B cell (primary cell): ENCODE measurements at regions not wholly inside any gene's neighbourhood (a gene's known extent, or its start where the extent isn't known, plus 50 kb on each side); places are given as distances from the start of the nearest gene placed in this dataset.

Experiments
- ATAC-seq: fragments of 200-7000 bp; cut with Tn5 transposase; one replicate; pipeline ENCODE4 v1.10.0; 2021; ENCODE audit warnings: low read depth, mild to moderate bottlenecking, moderate number of reproducible peaks, moderate library complexity
- CTCF ChIA-PET: fragments of 350-600 bp; sonication (Branson Sonifier 250); formaldehyde crosslinking; loops from one replicate; lab custom pipeline; 2021; ENCODE audit warnings: antibody characterized with exemption, inconsistent platforms; lab: Charles Lee
- POLR2A ChIA-PET: fragments of 350-600 bp; sonication (Branson Sonifier 250); formaldehyde crosslinking; loops from one replicate; lab custom pipeline; 2021; ENCODE audit warnings: antibody characterized with exemption; lab: Charles Lee
- DNase-seq: peaks from one replicate; pipeline ENCODE4 v3.0.0; 2013
- H2AFZ ChIP-seq: 2 replicates; pipeline ENCODE4 v1.6.1; 2012; ENCODE audit warnings: mild to moderate bottlenecking, low read depth, low read length; ENCODE audit not compliant: insufficient read depth, poor library complexity, severe bottlenecking
- H3K27ac ChIP-seq, 2 donors: 1 replicate in 1 of 2; 2 replicates in 1 of 2; pipeline ENCODE4 v1.5.1; 2012 to 2013; ENCODE audit warnings: low read length in 2 of 2, mild to moderate bottlenecking in 2 of 2, moderate library complexity in 1 of 2
- H3K27me3 ChIP-seq, 4 experiments: fragments of 200-600 bp in 1 of 4; sonication (generic) in 1 of 4; replicated peaks in 1 of 4; 1 replicate in 2 of 4; 2 replicates in 2 of 4; pipeline versions ENCODE4 v1.6.1 to v1.7.0; 2013 to 2016; ENCODE audit warnings: low read length in 3 of 4, mild to moderate bottlenecking in 2 of 4, mixed read lengths in 1 of 4, moderate library complexity in 1 of 4; ENCODE audit not compliant: insufficient read depth in 4 of 4, control insufficient read depth in 3 of 4; ENCODE audit errors: control extremely low read depth in 1 of 4
- H3K36me3 ChIP-seq, 2 experiments: replicated peaks in 1 of 2; 1 replicate in 1 of 2; 2 replicates in 1 of 2; pipeline versions ENCODE4 v1.6.1 to v1.7.1; 2013; ENCODE audit warnings: low read length in 1 of 2; ENCODE audit not compliant: insufficient read depth in 2 of 2, control insufficient read depth in 1 of 2; ENCODE audit errors: control extremely low read depth in 1 of 2, extremely low read depth in 1 of 2
- H3K4me1 ChIP-seq, 2 donors: fragments of 200-600 bp in 1 of 2; sonication (generic) in 1 of 2; 1 replicate in 1 of 2; 2 replicates in 1 of 2; pipeline versions ENCODE4 v1.5.1 to v1.6.1; 2013 to 2017; ENCODE audit warnings: low read length in 2 of 2; ENCODE audit not compliant: control insufficient read depth in 2 of 2, insufficient read depth in 2 of 2
- H3K4me2 ChIP-seq: replicated peaks from 2 replicates; pipeline ENCODE3; 2012; ENCODE audit warnings: mild to moderate bottlenecking, low read depth, low read length; ENCODE audit not compliant: poor library complexity, severe bottlenecking
- H3K4me3 ChIP-seq, 5 experiments: fragments of 200-600 bp in 1 of 5; sonication (generic) in 1 of 5; 1 replicate in 3 of 5; 2 replicates in 2 of 5; pipeline versions ENCODE4 v1.5.1 to v1.7.0; 2011 to 2016; ENCODE audit warnings: low read length in 4 of 5, mild to moderate bottlenecking in 4 of 5, low read depth in 2 of 5, control low read depth in 1 of 5, moderate library complexity in 1 of 5; ENCODE audit not compliant: insufficient read depth in 1 of 5; ENCODE audit errors: control extremely low read depth in 1 of 5, extremely low read depth in 1 of 5
- H3K79me2 ChIP-seq: fragments of 200-600 bp; sonication (generic); one replicate; pipeline ENCODE4 v1.6.0; 2016; ENCODE audit warnings: low read length; ENCODE audit not compliant: control insufficient read depth, insufficient read depth
- H3K9ac ChIP-seq: fragments of 200-600 bp; sonication (generic); 2 replicates; pipeline ENCODE4 v1.6.1; 2017; ENCODE audit warnings: mild to moderate bottlenecking, low read length, moderate library complexity
- H3K9me3 ChIP-seq, 3 donors: one replicate each; pipeline versions ENCODE4 v1.6.1 to v1.7.1; 2013; ENCODE audit warnings: low read length in 2 of 3; ENCODE audit not compliant: control insufficient read depth in 2 of 3, insufficient read depth in 1 of 3; ENCODE audit errors: control extremely low read depth in 1 of 3
- H4K20me1 ChIP-seq: 2 replicates; pipeline ENCODE4 v1.6.0; 2012; ENCODE audit warnings: mild to moderate bottlenecking, low read length; ENCODE audit not compliant: insufficient read depth, control insufficient read depth, poor library complexity, severe bottlenecking
- H3K27ac Mint-ChIP-seq: one replicate; pipeline ENCODE4 v1.8.0; 2021; ENCODE audit warnings: mixed read lengths
- H3K27me3 Mint-ChIP-seq: one replicate; pipeline ENCODE4 v1.8.0; 2021; ENCODE audit warnings: mixed read lengths
- H3K4me1 Mint-ChIP-seq: one replicate; pipeline ENCODE4 v1.8.0; 2021; ENCODE audit warnings: mixed read lengths
- H3K4me3 Mint-ChIP-seq: one replicate; pipeline ENCODE4 v1.8.0; 2021; ENCODE audit warnings: mixed read lengths
- H3K9me3 Mint-ChIP-seq: one replicate; pipeline ENCODE4 v1.8.0; 2022; ENCODE audit warnings: mixed read lengths; ENCODE audit not compliant: insufficient read depth
- CTCF ChIP-seq: fragments of 200-600 bp; IDR thresholded peaks from one replicate; pipeline ENCODE4 v1.8.0; 2022; ENCODE audit warnings: antibody characterized with exemption, mild to moderate bottlenecking
- EZH2 ChIP-seq: IDR thresholded peaks from 2 replicates; pipeline ENCODE4 v1.6.1; 2012; ENCODE audit warnings: borderline replicate concordance, low read depth, mild to moderate bottlenecking, moderate library complexity, low read length; ENCODE audit not compliant: insufficient read depth, poor library complexity, severe bottlenecking
- WGBS: methylation state at CpG from one replicate; pipeline ENCODE4 v1.1.5; 2013; ENCODE audit warnings: missing lambda C conversion rate; ENCODE audit not compliant: insufficient coverage; 5-methylcytosine and 5-hydroxymethylcytosine counted together
- intact Hi-C: fragments of 100-400 bp; cut with micrococcal nuclease; formaldehyde crosslinking; loops from one replicate; pipeline ENCODE4 v1.10.0; 2022

- ATAC-seq: no peak
- H3K4me1 Mint-ChIP-seq: no peaks in the 10 kb centered on the region
These were observed 1336.5 kb downstream of the UQCRFS1 start for GRCh38 chr19:27876489-27876888.

GRCh38 chr19:27872370-27872769, 1340.6 kb downstream of the UQCRFS1 start:
- H3K4me2 ChIP-seq: no peak overlapping the region
- no peaks in the 10 kb centered on the region for H4K20me1 ChIP-seq
- no peak overlapping the region for H3K9ac ChIP-seq
- Mint-ChIP-seq H3K9me3 (peaks cover 13% of the 10 kb centered on the region), H3K4me3 (no peak overlapping the region), H3K27me3 (no peaks in the 10 kb centered on the region), H3K4me1 (no peaks in the 10 kb centered on the region), H3K27ac (no peak overlapping the region)
- no peaks in the 10 kb centered on the region for H3K36me3 ChIP-seq
- no peak for TF ChIP-seq CTCF
- TF ChIP-seq EZH2: no peak
- no peaks in the 10 kb centered on the region for H3K4me1 ChIP-seq
- 94% methylated on average over 3 of the region's 4 CpGs for WGBS
- DNase-seq: no peak
- H3K27ac ChIP-seq: no peak overlapping the region
- no peaks in the 10 kb centered on the region for H3K27me3 ChIP-seq
- no peak overlapping the region for H3K4me3 ChIP-seq
- POLR2A ChIA-PET: no interaction called here
- peaks cover 0 to 5% (median 2%) of the 10 kb centered on the region in 3 donors for H3K9me3 ChIP-seq
- ATAC-seq: no peak
- CTCF ChIA-PET: no interaction called here
- intact Hi-C loops: no loop called here
- H2AFZ ChIP-seq: no peak overlapping the region
- H3K79me2 ChIP-seq: no peaks in the 10 kb centered on the region

More at GRCh38 chr19:27876489-27876888, 1336.5 kb downstream of the UQCRFS1 start:
- Histone ChIP-seq H3K9me3 (peaks cover 0 to 6% (median 2%) of the 10 kb centered on the region in 3 donors), H3K9ac (no peak overlapping the region), H2AFZ (no peak overlapping the region), H3K4me1 (no peaks in the 10 kb centered on the region), H3K4me3 (no peak overlapping the region), H3K4me2 (no peak overlapping the region), H3K79me2 (no peaks in the 10 kb centered on the region), H3K27ac (no peak overlapping the region), H4K20me1 (no peaks in the 10 kb centered on the region), H3K27me3 (no peaks in the 10 kb centered on the region), H3K36me3 (no peaks in the 10 kb centered on the region)
- intact Hi-C loops: no loop called here
- no peak for DNase-seq
- 40% methylated on average over 1 of the region's 3 CpGs for WGBS
- TF ChIP-seq EZH2: no peak
- TF ChIP-seq CTCF: no peak
- H3K4me3 Mint-ChIP-seq: no peak overlapping the region
- H3K27me3 Mint-ChIP-seq: no peaks in the 10 kb centered on the region
- CTCF ChIA-PET: no interaction called here
- POLR2A ChIA-PET: no interaction called here
- H3K27ac Mint-ChIP-seq: no peak overlapping the region
- peaks cover 9% of the 10 kb centered on the region for H3K9me3 Mint-ChIP-seq
